GM12874 (cell line): ENCODE measurements at regions not wholly inside any gene's neighbourhood (a gene's known extent, or its start where the extent isn't known, plus 50 kb on each side); places are given as distances from the start of the nearest gene placed in this dataset.

Experiments
- CTCF ChIP-seq: IDR thresholded peaks from 2 replicates; pipeline ENCODE4 v1.5.1; 2011; ENCODE audit warnings: low read depth, mild to moderate bottlenecking, control low read depth, low read length, moderate library complexity; ENCODE audit not compliant: insufficient read depth

DNA sequence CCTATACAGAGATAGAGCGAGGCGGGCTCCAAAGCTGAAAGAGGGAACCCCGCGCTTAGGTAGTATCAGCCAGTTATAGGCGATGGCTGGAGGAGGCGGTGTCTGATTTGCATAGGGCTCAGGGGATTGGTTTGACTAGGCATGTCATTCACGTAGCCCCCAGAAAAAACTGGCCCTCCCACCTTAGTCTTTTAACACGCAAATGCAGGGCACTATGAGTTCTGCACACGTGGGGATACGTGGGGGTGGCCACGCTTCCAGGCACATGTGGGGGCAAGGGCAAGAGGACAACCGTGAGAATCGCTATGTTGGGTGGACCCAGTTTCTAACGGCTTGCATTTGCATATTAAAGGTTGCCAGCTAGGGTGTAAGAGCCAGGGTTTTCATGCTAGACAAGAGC is 56.7 kb upstream of the MSTN start:
- TF ChIP-seq CTCF, result no peak

GRCh38 chr2:190117305-190117704 is 54.8 kb upstream of the MSTN start:
- no peak for TF ChIP-seq CTCF

GRCh38 chr2:190113000-190113399 is 50.5 kb upstream of the MSTN start:
- no peak for TF ChIP-seq CTCF
